ENCODE measurements at regions not wholly inside any gene's neighbourhood (a gene's known extent, or its start where the extent isn't known, plus 50 kb on each side); places are given as distances from the start of the nearest gene placed in this dataset.

DNA sequence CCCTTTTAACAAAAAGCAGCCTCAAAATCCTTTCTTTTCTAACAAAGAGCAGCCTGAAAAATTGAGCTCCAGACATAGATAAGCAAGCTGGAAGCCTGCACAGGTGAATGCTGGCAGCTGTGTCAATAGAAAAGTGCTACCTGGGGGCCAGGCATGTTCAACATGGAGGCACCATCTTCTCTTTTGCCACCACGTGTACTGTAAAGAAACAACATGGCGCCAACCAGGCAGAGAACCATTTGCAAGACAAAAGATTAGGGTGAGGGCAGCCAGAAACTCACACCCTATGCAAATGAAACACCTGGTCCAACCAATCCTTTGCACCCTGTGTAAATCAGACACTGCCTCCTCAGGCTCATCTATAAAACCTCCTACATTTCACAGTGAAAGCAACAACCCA is 96.0 kb downstream of the ACTL7B start:
- in situ Hi-C loops (cut with MboI; ENCODE audit: low sequenced_read_pairs, unreplicated experiment) = loop anchor here (25.0 kb wide), 1 partner anchor 1298 kb away; no protein-coding TSS in a partner anchor
- DNase-seq (ENCODE audit: low spot score) = no peak
- TF ChIP-seq, protein P1, sequence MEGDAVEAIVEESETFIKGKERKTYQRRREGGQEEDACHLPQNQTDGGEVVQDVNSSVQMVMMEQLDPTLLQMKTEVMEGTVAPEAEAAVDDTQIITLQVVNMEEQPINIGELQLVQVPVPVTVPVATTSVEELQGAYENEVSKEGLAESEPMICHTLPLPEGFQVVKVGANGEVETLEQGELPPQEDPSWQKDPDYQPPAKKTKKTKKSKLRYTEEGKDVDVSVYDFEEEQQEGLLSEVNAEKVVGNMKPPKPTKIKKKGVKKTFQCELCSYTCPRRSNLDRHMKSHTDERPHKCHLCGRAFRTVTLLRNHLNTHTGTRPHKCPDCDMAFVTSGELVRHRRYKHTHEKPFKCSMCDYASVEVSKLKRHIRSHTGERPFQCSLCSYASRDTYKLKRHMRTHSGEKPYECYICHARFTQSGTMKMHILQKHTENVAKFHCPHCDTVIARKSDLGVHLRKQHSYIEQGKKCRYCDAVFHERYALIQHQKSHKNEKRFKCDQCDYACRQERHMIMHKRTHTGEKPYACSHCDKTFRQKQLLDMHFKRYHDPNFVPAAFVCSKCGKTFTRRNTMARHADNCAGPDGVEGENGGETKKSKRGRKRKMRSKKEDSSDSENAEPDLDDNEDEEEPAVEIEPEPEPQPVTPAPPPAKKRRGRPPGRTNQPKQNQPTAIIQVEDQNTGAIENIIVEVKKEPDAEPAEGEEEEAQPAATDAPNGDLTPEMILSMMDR (IDR thresholded peaks at IDR 0.05; ENCODE audit: borderline replicate concordance, control extremely low read depth, extremely low read depth, insufficient read depth, missing control alignments) = no peak

DNA sequence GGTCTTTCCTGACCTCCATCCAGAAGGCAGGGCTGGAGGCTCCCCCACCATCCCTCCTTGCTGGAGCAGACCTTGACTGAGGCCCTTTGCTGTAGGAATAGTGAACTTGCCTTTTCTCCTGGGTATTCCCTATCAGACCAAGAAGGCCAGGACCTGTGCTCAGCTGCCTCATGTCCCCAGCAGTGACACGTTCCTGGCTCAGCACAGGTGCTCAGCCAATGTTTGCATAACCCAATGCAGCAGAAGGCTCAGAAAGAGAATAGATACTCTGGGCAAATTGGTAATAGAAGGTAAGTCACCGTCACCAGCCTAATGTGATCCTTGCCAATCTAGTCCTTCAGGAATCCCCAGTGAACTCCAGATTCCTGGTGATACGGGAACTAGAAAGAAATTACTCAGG is 96.4 kb downstream of the ACTL7B start:
- DNase-seq (ENCODE audit: low spot score) = no peak
- in situ Hi-C loops (cut with MboI; ENCODE audit: low sequenced_read_pairs, unreplicated experiment) = loop anchor here (25.0 kb wide), 1 partner anchor 1297 kb away; no protein-coding TSS in a partner anchor
- TF ChIP-seq, protein P1 (IDR thresholded peaks at IDR 0.05; ENCODE audit: borderline replicate concordance, control extremely low read depth, extremely low read depth, insufficient read depth, missing control alignments) = no peak

DNA sequence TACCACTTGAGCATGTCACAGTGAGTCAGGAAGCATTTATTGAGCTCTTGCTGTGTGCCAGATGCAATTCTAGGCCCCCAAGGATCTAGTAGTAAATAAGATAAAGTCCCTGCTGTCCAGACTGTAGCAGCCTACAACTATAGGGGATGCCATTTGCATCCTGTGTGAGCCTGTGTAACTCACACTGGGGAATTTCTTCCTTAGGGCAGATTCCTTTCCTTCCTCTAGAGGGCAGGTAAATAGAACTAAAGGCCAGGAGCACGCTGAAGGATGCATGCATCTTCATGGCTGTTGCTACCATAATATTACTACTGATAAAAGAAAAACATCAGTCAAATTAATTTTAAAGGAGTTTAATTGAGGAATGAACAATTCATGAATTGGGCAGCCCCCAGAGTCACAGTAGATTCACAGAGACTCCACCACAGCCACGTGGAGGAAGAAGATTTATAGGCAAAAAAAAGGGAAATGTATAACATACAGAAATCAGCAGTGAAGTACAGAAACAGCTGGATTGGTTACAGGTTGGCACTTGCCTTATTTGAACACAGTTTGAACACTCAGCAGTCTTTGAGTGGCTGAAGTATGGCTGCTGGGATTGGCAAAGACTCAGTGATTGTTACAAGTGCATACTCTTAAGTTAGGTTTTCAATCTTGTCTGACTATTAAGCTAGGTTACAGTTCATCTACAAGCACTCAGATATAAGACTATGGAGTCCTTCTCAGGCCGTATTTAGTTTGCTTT is 98.9 kb downstream of the ACTL7B start:
- in situ Hi-C loops (cut with MboI; ENCODE audit: low sequenced_read_pairs, unreplicated experiment) = loop anchor here (25.0 kb wide), 1 partner anchor 1295 kb away; no protein-coding TSS in a partner anchor
- TF ChIP-seq, protein P1 (IDR thresholded peaks at IDR 0.05; ENCODE audit: borderline replicate concordance, control extremely low read depth, extremely low read depth, insufficient read depth, missing control alignments) = no peak
- DNase-seq (ENCODE audit: low spot score) = no peak

DNA sequence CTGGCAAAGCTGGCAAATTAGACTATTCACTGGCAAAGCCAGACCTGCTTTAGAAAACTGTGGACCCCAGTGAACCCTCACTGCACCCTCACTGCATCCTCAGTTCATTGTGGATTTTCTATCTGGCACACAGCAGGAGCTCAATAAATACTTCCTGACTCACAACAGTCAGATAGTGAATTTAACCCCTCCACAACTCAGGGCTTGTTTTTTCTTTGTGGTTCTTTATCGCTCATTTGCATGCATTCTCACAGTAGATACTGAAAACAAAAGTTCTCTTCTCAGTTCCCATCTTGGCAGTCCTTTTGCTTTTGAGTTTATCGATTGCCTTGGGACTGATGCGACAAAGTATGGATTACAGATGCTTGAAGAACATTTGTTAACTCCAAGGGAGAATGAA is 99.8 kb downstream of the ACTL7B start:
- no peak for DNase-seq (ENCODE audit: low spot score)
- TF ChIP-seq, protein P1 (IDR thresholded peaks at IDR 0.05; ENCODE audit: borderline replicate concordance, control extremely low read depth, extremely low read depth, insufficient read depth, missing control alignments) = no peak
- in situ Hi-C loops (cut with MboI; ENCODE audit: low sequenced_read_pairs, unreplicated experiment) = loop anchor here (25.0 kb wide), 1 partner anchor 1294 kb away; no protein-coding TSS in a partner anchor

DNA sequence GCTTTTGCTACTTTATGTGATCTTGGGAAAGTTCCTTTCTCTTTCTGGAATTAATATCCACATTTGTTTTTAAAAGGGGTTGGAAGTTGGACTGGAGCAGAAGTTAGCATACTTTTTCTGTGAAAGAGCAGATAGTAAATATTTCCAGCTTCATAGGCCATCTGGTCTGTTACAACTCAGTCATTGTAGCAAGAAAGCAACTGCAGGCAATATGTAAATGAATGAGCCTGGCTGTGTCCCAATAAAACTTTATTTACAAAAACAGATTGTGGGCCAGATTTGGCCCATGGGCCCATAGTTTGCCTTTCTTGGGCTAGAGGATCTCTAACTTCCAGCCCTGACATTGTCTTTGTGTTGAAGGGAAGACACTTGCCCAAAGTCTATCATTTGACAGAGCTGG is 104.4 kb downstream of the ACTL7B start:
- no peak for DNase-seq (ENCODE audit: low spot score)
- in situ Hi-C loops (cut with MboI; ENCODE audit: low sequenced_read_pairs, unreplicated experiment) = loop anchor here (25.0 kb wide), 1 partner anchor 1289 kb away; no protein-coding TSS in a partner anchor
- TF ChIP-seq, protein P1 (IDR thresholded peaks at IDR 0.05; ENCODE audit: borderline replicate concordance, control extremely low read depth, extremely low read depth, insufficient read depth, missing control alignments) = no peak

DNA sequence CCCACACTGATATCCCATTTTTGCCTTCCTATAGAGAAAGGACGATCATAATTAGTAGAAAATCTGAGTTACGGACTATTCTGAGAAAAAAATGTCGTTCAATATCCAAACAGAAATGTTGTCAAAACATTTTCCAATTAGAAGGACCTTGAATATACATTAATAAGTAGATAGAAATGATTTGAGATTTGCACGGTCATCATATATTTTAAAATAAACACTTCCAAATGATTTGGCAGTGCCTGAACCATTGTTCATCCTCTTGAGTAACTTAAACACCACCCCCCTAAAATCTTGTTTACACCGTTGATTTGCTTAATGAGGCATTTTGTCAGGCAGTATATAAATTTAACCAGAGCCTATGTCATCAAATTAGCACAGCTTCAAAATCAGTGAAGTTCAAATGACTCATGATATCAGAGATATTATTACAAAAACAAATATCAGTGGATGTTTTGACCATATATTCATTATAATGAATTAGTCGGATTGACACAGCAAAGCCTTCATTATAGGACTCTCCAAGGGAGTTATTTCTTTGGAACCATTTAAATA is 105.0 kb downstream of the ACTL7B start:
- DNase-seq (ENCODE audit: low spot score) = no peak
- in situ Hi-C loops (cut with MboI; ENCODE audit: low sequenced_read_pairs, unreplicated experiment) = loop anchor here (25.0 kb wide), 1 partner anchor 1288 kb away; no protein-coding TSS in a partner anchor
- TF ChIP-seq, protein P1 (IDR thresholded peaks at IDR 0.05; ENCODE audit: borderline replicate concordance, control extremely low read depth, extremely low read depth, insufficient read depth, missing control alignments) = no peak
